ENCODE measurements at regions not wholly inside any gene's neighbourhood (a gene's known extent, or its start where the extent isn't known, plus 50 kb on each side); places are given as distances from the start of the nearest gene placed in this dataset.

DNA sequence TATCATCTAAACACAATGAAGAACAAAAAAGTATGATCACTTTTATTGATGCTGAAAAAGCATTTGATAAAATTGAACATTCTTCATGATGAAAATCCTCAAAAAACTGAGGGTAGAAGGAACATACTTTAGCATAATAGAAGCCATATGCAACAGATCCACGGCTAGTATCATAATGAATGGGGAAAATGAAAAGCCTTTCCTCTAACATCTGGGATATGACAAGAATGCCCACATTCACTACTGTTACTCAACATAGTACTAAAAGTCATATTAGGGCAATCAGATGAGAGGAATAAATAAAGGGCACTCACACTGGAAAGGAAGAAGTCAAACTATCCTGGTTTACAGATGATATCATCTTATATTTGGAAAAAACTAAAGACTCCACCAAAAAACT lies 256.6 kb downstream of the RFPL4B start:
- TF ChIP-seq, protein P1, sequence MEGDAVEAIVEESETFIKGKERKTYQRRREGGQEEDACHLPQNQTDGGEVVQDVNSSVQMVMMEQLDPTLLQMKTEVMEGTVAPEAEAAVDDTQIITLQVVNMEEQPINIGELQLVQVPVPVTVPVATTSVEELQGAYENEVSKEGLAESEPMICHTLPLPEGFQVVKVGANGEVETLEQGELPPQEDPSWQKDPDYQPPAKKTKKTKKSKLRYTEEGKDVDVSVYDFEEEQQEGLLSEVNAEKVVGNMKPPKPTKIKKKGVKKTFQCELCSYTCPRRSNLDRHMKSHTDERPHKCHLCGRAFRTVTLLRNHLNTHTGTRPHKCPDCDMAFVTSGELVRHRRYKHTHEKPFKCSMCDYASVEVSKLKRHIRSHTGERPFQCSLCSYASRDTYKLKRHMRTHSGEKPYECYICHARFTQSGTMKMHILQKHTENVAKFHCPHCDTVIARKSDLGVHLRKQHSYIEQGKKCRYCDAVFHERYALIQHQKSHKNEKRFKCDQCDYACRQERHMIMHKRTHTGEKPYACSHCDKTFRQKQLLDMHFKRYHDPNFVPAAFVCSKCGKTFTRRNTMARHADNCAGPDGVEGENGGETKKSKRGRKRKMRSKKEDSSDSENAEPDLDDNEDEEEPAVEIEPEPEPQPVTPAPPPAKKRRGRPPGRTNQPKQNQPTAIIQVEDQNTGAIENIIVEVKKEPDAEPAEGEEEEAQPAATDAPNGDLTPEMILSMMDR (IDR thresholded peaks at IDR 0.05) = no peak
- TF ChIP-seq POLR2A (IDR thresholded peaks at IDR 0.05) = no peak
